CD14-positive monocyte (primary cell): ENCODE measurements at regions not wholly inside any gene's neighbourhood (a gene's known extent, or its start where the extent isn't known, plus 50 kb on each side); places are given as distances from the start of the nearest gene placed in this dataset.

Experiments
- DNase-seq, 3 donors: peaks; one replicate each; pipeline ENCODE4 v3.0.0-alpha.2; 2011 to 2022
- H2AFZ ChIP-seq: 2 replicates; pipeline ENCODE4 v1.6.0; 2012; ENCODE audit warnings: mild to moderate bottlenecking, low read depth, low read length, inconsistent platforms; ENCODE audit not compliant: insufficient read depth, poor library complexity, severe bottlenecking
- H3K27ac ChIP-seq, 2 donors: 1 replicate in 1 of 2; 2 replicates in 1 of 2; pipeline ENCODE4 v1.5.1; 2012 to 2013; ENCODE audit warnings: low read length in 2 of 2, control low read depth in 1 of 2, inconsistent platforms in 1 of 2, low read depth in 1 of 2, mild to moderate bottlenecking in 1 of 2
- H3K27me3 ChIP-seq, 2 donors: one replicate each; pipeline versions ENCODE4 v1.6.0 to v1.6.1; 2011 to 2013; ENCODE audit warnings: low read length in 2 of 2; ENCODE audit not compliant: control insufficient read depth in 2 of 2, insufficient read depth in 2 of 2
- H3K36me3 ChIP-seq, 2 donors: replicated peaks in 1 of 2; 1 replicate in 1 of 2; 2 replicates in 1 of 2; pipeline versions ENCODE4 v1.5.1 to v1.6.1; 2012 to 2013; ENCODE audit warnings: low read length in 2 of 2, control low read depth in 1 of 2, inconsistent platforms in 1 of 2, mild to moderate bottlenecking in 1 of 2; ENCODE audit not compliant: insufficient read depth in 2 of 2, control insufficient read depth in 1 of 2
- H3K4me1 ChIP-seq, 2 donors: 1 replicate in 1 of 2; 2 replicates in 1 of 2; pipeline versions ENCODE4 v1.5.1 to v1.6.1; 2012 to 2013; ENCODE audit warnings: low read length in 2 of 2, control low read depth in 1 of 2, inconsistent platforms in 1 of 2, mild to moderate bottlenecking in 1 of 2, moderate library complexity in 1 of 2; ENCODE audit not compliant: insufficient read depth in 2 of 2, control insufficient read depth in 1 of 2
- H3K4me2 ChIP-seq: replicated peaks from 2 replicates; pipeline ENCODE3; 2012; ENCODE audit warnings: low read length, moderate library complexity, mild to moderate bottlenecking; ENCODE audit not compliant: poor library complexity, severe bottlenecking; ENCODE audit errors: extremely low read depth
- H3K4me3 ChIP-seq, 3 experiments: fragments of 200-600 bp in 1 of 3; sonication (generic) in 1 of 3; replicated peaks in 1 of 3; 1 replicate in 2 of 3; 2 replicates in 1 of 3; pipeline ENCODE4 v1.5.1; 2011 to 2013; ENCODE audit warnings: low read length in 3 of 3, mild to moderate bottlenecking in 3 of 3, control low read depth in 2 of 3, low read depth in 2 of 3, inconsistent platforms in 1 of 3, moderate library complexity in 1 of 3
- H3K79me2 ChIP-seq: 2 replicates; pipeline ENCODE4 v1.6.0; 2012; ENCODE audit warnings: mild to moderate bottlenecking, control low read depth, inconsistent platforms, low read length, moderate library complexity; ENCODE audit not compliant: insufficient read depth
- H3K9ac ChIP-seq: 2 replicates; pipeline ENCODE4 v1.6.0; 2017; ENCODE audit warnings: low read length, mild to moderate bottlenecking; ENCODE audit not compliant: insufficient read depth, poor library complexity, severe bottlenecking
- H3K9me3 ChIP-seq, 2 donors: replicated peaks in 1 of 2; 1 replicate in 1 of 2; 2 replicates in 1 of 2; pipeline versions ENCODE4 v1.5.1 to v1.6.1; 2012 to 2013; ENCODE audit warnings: low read length in 2 of 2, control low read depth in 1 of 2; ENCODE audit not compliant: control insufficient read depth in 1 of 2, insufficient read depth in 1 of 2
- H4K20me1 ChIP-seq: 2 replicates; pipeline ENCODE4 v1.6.0; 2012; ENCODE audit warnings: mild to moderate bottlenecking, low read length, control low read depth, moderate library complexity; ENCODE audit not compliant: insufficient read depth
- H3K27ac Mint-ChIP-seq, 7 donors: one replicate each; pipeline ENCODE4 v1.8.0; 2020; ENCODE audit warnings: mild to moderate bottlenecking in 7 of 7, mixed read lengths in 7 of 7, moderate library complexity in 6 of 7, inconsistent platforms in 2 of 7
- H3K27me3 Mint-ChIP-seq, 3 donors: one replicate each; pipeline ENCODE4 v1.8.0; 2021 to 2022; ENCODE audit warnings: low read depth in 3 of 3, mild to moderate bottlenecking in 3 of 3, mixed read lengths in 3 of 3, moderate library complexity in 3 of 3, inconsistent platforms in 1 of 3
- H3K36me3 Mint-ChIP-seq, 2 donors: one replicate each; pipeline ENCODE4 v1.8.0; 2020; ENCODE audit warnings: mixed read lengths in 2 of 2, inconsistent platforms in 1 of 2, mild to moderate bottlenecking in 1 of 2
- H3K4me1 Mint-ChIP-seq: one replicate; pipeline ENCODE4 v1.8.0; 2020; ENCODE audit warnings: mild to moderate bottlenecking, mixed read lengths
- H3K4me3 Mint-ChIP-seq, 2 donors: one replicate each; pipeline ENCODE4 v1.8.0; 2020; ENCODE audit warnings: mild to moderate bottlenecking in 2 of 2, mixed read lengths in 2 of 2, moderate library complexity in 1 of 2
- H3K9me3 Mint-ChIP-seq, 7 donors: one replicate each; pipeline ENCODE4 v1.8.0; 2020 to 2022; ENCODE audit warnings: mixed read lengths in 7 of 7, mild to moderate bottlenecking in 6 of 7, moderate library complexity in 6 of 7, inconsistent platforms in 2 of 7
- CTCF ChIP-seq: fragments of 200-600 bp; IDR thresholded peaks from one replicate; pipeline ENCODE4 v1.8.0; 2022; ENCODE audit warnings: antibody characterized with exemption, mild to moderate bottlenecking
- WGBS: methylation state at CpG from one replicate; pipeline ENCODE4 v1.1.5; 2013; ENCODE audit warnings: missing lambda C conversion rate; ENCODE audit not compliant: insufficient coverage; 5-methylcytosine and 5-hydroxymethylcytosine counted together
- intact Hi-C, 2 donors: fragments of 100-400 bp; cut with micrococcal nuclease; formaldehyde crosslinking; loops; one replicate each; pipeline versions ENCODE4 v1.15.0 to v1.15.1; 2023

GRCh38 chr9:80804873-80805272, 884.5 kb downstream of the TLE1 start:
- H3K4me3 Mint-ChIP-seq = no peak overlapping the region
- Histone ChIP-seq H2AFZ (no peak overlapping the region), H3K9me3 (peaks cover 10 to 16% of the 10 kb centered on the region in 2 donors), H3K4me1 (no peaks in the 10 kb centered on the region), H3K4me2 (no peak overlapping the region), H3K27me3 (no peaks in the 10 kb centered on the region), H3K9ac (no peak overlapping the region), H3K36me3 (no peaks in the 10 kb centered on the region), H3K79me2 (no peaks in the 10 kb centered on the region), H3K27ac (no peak overlapping the region), H3K4me3 (no peak overlapping the region), H4K20me1 (no peaks in the 10 kb centered on the region)
- intact Hi-C loops = no loop called here
- peaks cover 2 to 9% (median 5%) of the 10 kb centered on the region in 7 donors for H3K9me3 Mint-ChIP-seq
- TF ChIP-seq CTCF = no peak
- no peak overlapping the region for H3K27ac Mint-ChIP-seq
- no peaks in the 10 kb centered on the region for H3K36me3 Mint-ChIP-seq
- H3K27me3 Mint-ChIP-seq = peaks cover 0 to 1% (median 0%) of the 10 kb centered on the region in 3 donors
- no peaks in the 10 kb centered on the region for H3K4me1 Mint-ChIP-seq
- DNase-seq = no peak

- TF ChIP-seq CTCF = no peak
- H3K27me3 Mint-ChIP-seq = peaks cover 0 to 1% (median 0%) of the 10 kb centered on the region in 3 donors
- Histone ChIP-seq H3K27ac (no peak overlapping the region), H3K27me3 (no peaks in the 10 kb centered on the region), H3K79me2 (no peaks in the 10 kb centered on the region), H3K4me2 (no peak overlapping the region), H3K9ac (no peak overlapping the region), H4K20me1 (no peaks in the 10 kb centered on the region), H3K9me3 (peaks cover 3 to 4% of the 10 kb centered on the region in 2 donors), H3K36me3 (no peaks in the 10 kb centered on the region), H2AFZ (no peak overlapping the region), H3K4me3 (no peak overlapping the region), H3K4me1 (no peaks in the 10 kb centered on the region)
- H3K36me3 Mint-ChIP-seq = no peaks in the 10 kb centered on the region
- DNase-seq = no peak
- WGBS = 90% methylated on average over 2 of the region's 4 CpGs
- H3K4me1 Mint-ChIP-seq = no peaks in the 10 kb centered on the region
- peaks cover 0 to 8% (median 2%) of the 10 kb centered on the region in 7 donors for H3K9me3 Mint-ChIP-seq
- H3K4me3 Mint-ChIP-seq = no peak overlapping the region
- H3K27ac Mint-ChIP-seq = peak overlapping the region in 1 of 7 donors; percentile 2
- intact Hi-C loops = no loop called here
Observed at GRCh38 chr9:80797831-80798688, 891.3 kb downstream of the TLE1 start.
